Stimulated activated memory B cell treated with anti-CD40 and anti-IgM and Interleukin-4, amounts not matched to agents 10 μg/mL and 1 μg/mL and 100 μg/mL, for 72 hours (primary cell): ENCODE measurements at regions not wholly inside any gene's neighbourhood (a gene's known extent, or its start where the extent isn't known, plus 50 kb on each side); places are given as distances from the start of the nearest gene placed in this dataset.

Experiments used
- ATAC-seq: fragments of 150-1000 bp; cut with Tn5 transposase; 2 replicates; pipeline ENCODE4 v1.10.0; 2021
- H3K27ac Mint-ChIP-seq: one replicate; pipeline ENCODE4 v1.8.0; 2022; ENCODE audit warnings: mild to moderate bottlenecking, mixed read lengths
- H3K27me3 Mint-ChIP-seq: one replicate; pipeline ENCODE4 v1.8.0; 2022; ENCODE audit warnings: mixed read lengths
- H3K36me3 Mint-ChIP-seq: one replicate; pipeline ENCODE4 v1.8.0; 2022; ENCODE audit warnings: mixed read lengths
- H3K4me1 Mint-ChIP-seq: one replicate; pipeline ENCODE4 v1.8.0; 2022; ENCODE audit warnings: mixed read lengths
- H3K4me3 Mint-ChIP-seq: one replicate; pipeline ENCODE4 v1.8.0; 2022; ENCODE audit warnings: mild to moderate bottlenecking, moderate library complexity, mixed read lengths
- H3K9me3 Mint-ChIP-seq: one replicate; pipeline ENCODE4 v1.8.0; 2022; ENCODE audit warnings: mixed read lengths

- no peak overlapping the region for H3K4me3 Mint-ChIP-seq
- no peak for ATAC-seq
- no peaks in the 10 kb centered on the region for H3K9me3 Mint-ChIP-seq
- H3K4me1 Mint-ChIP-seq, result no peaks in the 10 kb centered on the region
- H3K27ac Mint-ChIP-seq, result no peak overlapping the region
- H3K27me3 Mint-ChIP-seq, result no peaks in the 10 kb centered on the region
- H3K36me3 Mint-ChIP-seq, result no peaks in the 10 kb centered on the region
Observed at GRCh38 chr5:61991430-61991829, 314.6 kb upstream of the KIF2A start.

- H3K36me3 Mint-ChIP-seq, result no peaks in the 10 kb centered on the region
- ATAC-seq, result no peak
- H3K9me3 Mint-ChIP-seq, result no peaks in the 10 kb centered on the region
- H3K4me3 Mint-ChIP-seq, result no peak overlapping the region
- H3K4me1 Mint-ChIP-seq, result no peaks in the 10 kb centered on the region
- H3K27me3 Mint-ChIP-seq, result no peaks in the 10 kb centered on the region
- no peak overlapping the region for H3K27ac Mint-ChIP-seq
Observed at GRCh38 chr5:61991866-61992265, 314.1 kb upstream of the KIF2A start.

- no peaks in the 10 kb centered on the region for H3K9me3 Mint-ChIP-seq
- no peaks in the 10 kb centered on the region for H3K4me1 Mint-ChIP-seq
- no peak for ATAC-seq
- no peaks in the 10 kb centered on the region for H3K27me3 Mint-ChIP-seq
- no peak overlapping the region for H3K27ac Mint-ChIP-seq
- no peak overlapping the region for H3K4me3 Mint-ChIP-seq
- H3K36me3 Mint-ChIP-seq, result no peaks in the 10 kb centered on the region
Observed at GRCh38 chr5:61993295-61993927, 312.6 kb upstream of the KIF2A start.

- no peaks in the 10 kb centered on the region for H3K9me3 Mint-ChIP-seq
- no peaks in the 10 kb centered on the region for H3K27me3 Mint-ChIP-seq
- ATAC-seq, result no peak
- no peak overlapping the region for H3K4me3 Mint-ChIP-seq
- H3K36me3 Mint-ChIP-seq, result no peaks in the 10 kb centered on the region
- H3K27ac Mint-ChIP-seq, result no peak overlapping the region
- no peaks in the 10 kb centered on the region for H3K4me1 Mint-ChIP-seq
Observed at GRCh38 chr5:61994171-61994570, 311.8 kb upstream of the KIF2A start.

GRCh38 chr5:61995486-61995885, 310.5 kb upstream of the KIF2A start:
- no peaks in the 10 kb centered on the region for H3K4me1 Mint-ChIP-seq
- H3K27ac Mint-ChIP-seq, result no peak overlapping the region
- no peaks in the 10 kb centered on the region for H3K36me3 Mint-ChIP-seq
- H3K27me3 Mint-ChIP-seq, result no peaks in the 10 kb centered on the region
- H3K9me3 Mint-ChIP-seq, result no peaks in the 10 kb centered on the region
- H3K4me3 Mint-ChIP-seq, result no peak overlapping the region
- no peak for ATAC-seq

GRCh38 chr5:61999371-61999770, 306.6 kb upstream of the KIF2A start:
- no peaks in the 10 kb centered on the region for H3K4me1 Mint-ChIP-seq
- H3K27ac Mint-ChIP-seq, result no peak overlapping the region
- H3K9me3 Mint-ChIP-seq, result peaks cover 3% of the 10 kb centered on the region
- no peaks in the 10 kb centered on the region for H3K27me3 Mint-ChIP-seq
- no peak overlapping the region for H3K4me3 Mint-ChIP-seq
- no peak for ATAC-seq
- H3K36me3 Mint-ChIP-seq, result no peaks in the 10 kb centered on the region

- H3K27me3 Mint-ChIP-seq, result peaks cover 9% of the 10 kb centered on the region
- no peak overlapping the region for H3K4me3 Mint-ChIP-seq
- ATAC-seq, result no peak
- no peak overlapping the region for H3K27ac Mint-ChIP-seq
- no peaks in the 10 kb centered on the region for H3K4me1 Mint-ChIP-seq
- H3K36me3 Mint-ChIP-seq, result no peaks in the 10 kb centered on the region
- H3K9me3 Mint-ChIP-seq, result peaks cover 3% of the 10 kb centered on the region
Observed at GRCh38 chr5:62000646-62001045, 305.4 kb upstream of the KIF2A start.

GRCh38 chr5:62001640-62002039, 304.4 kb upstream of the KIF2A start:
- H3K4me3 Mint-ChIP-seq, result no peak overlapping the region
- H3K4me1 Mint-ChIP-seq, result no peaks in the 10 kb centered on the region
- no peaks in the 10 kb centered on the region for H3K36me3 Mint-ChIP-seq
- H3K27me3 Mint-ChIP-seq, result peaks cover 12% of the 10 kb centered on the region
- H3K9me3 Mint-ChIP-seq, result peaks cover 3% of the 10 kb centered on the region
- no peak for ATAC-seq
- H3K27ac Mint-ChIP-seq, result no peak overlapping the region

- Mint-ChIP-seq H3K27ac (no peak overlapping the region), H3K27me3 (peaks cover 12% of the 10 kb centered on the region), H3K4me3 (no peak overlapping the region), H3K4me1 (no peaks in the 10 kb centered on the region), H3K9me3 (peaks cover 3% of the 10 kb centered on the region), H3K36me3 (no peaks in the 10 kb centered on the region)
- ATAC-seq, result no peak
Observed at GRCh38 chr5:62002436-62002835, 303.6 kb upstream of the KIF2A start.

- Mint-ChIP-seq H3K27me3 (peaks cover 12% of the 10 kb centered on the region), H3K9me3 (peaks cover 7% of the 10 kb centered on the region), H3K4me1 (no peaks in the 10 kb centered on the region), H3K36me3 (no peaks in the 10 kb centered on the region), H3K4me3 (no peak overlapping the region), H3K27ac (no peak overlapping the region)
- ATAC-seq, result no peak
Observed at GRCh38 chr5:62005551-62005950, 300.5 kb upstream of the KIF2A start.

- Mint-ChIP-seq H3K36me3 (no peaks in the 10 kb centered on the region), H3K4me1 (no peaks in the 10 kb centered on the region)
- no peak for ATAC-seq
Observed at GRCh38 chr5:62007457-62007856, 298.5 kb upstream of the KIF2A start.

GRCh38 chr5:62011089-62011664, 294.8 kb upstream of the KIF2A start:
- H3K9me3 Mint-ChIP-seq, result peaks cover 4% of the 10 kb centered on the region
- no peaks in the 10 kb centered on the region for H3K4me1 Mint-ChIP-seq
- no peak overlapping the region for H3K27ac Mint-ChIP-seq
- no peak overlapping the region for H3K4me3 Mint-ChIP-seq
- no peaks in the 10 kb centered on the region for H3K27me3 Mint-ChIP-seq
- no peaks in the 10 kb centered on the region for H3K36me3 Mint-ChIP-seq
- no peak for ATAC-seq

More at GRCh38 chr5:62007457-62007856, 298.5 kb upstream of the KIF2A start:
- Mint-ChIP-seq H3K9me3 (peaks cover 6% of the 10 kb centered on the region), H3K27ac (no peak overlapping the region), H3K4me3 (no peak overlapping the region), H3K27me3 (peaks cover 12% of the 10 kb centered on the region)

GRCh38 chr5:62017092-62017491, 288.9 kb upstream of the KIF2A start:
- Mint-ChIP-seq H3K36me3 (no peaks in the 10 kb centered on the region), H3K27me3 (no peaks in the 10 kb centered on the region), H3K4me3 (no peak overlapping the region), H3K27ac (no peak overlapping the region), H3K9me3 (no peaks in the 10 kb centered on the region), H3K4me1 (no peaks in the 10 kb centered on the region)
- no peak for ATAC-seq

GRCh38 chr5:62029303-62029702, 276.7 kb upstream of the KIF2A start:
- H3K36me3 Mint-ChIP-seq, result no peaks in the 10 kb centered on the region

GRCh38 chr5:62030326-62030725, 275.7 kb upstream of the KIF2A start:
- Mint-ChIP-seq H3K36me3 (no peaks in the 10 kb centered on the region), H3K4me1 (no peaks in the 10 kb centered on the region), H3K4me3 (no peak overlapping the region), H3K27me3 (no peaks in the 10 kb centered on the region), H3K27ac (no peak overlapping the region), H3K9me3 (peaks cover 17% of the 10 kb centered on the region)
- no peak for ATAC-seq

More at GRCh38 chr5:62029303-62029702, 276.7 kb upstream of the KIF2A start:
- H3K4me1 Mint-ChIP-seq, result no peaks in the 10 kb centered on the region
- H3K4me3 Mint-ChIP-seq, result no peak overlapping the region
- no peak overlapping the region for H3K27ac Mint-ChIP-seq
- H3K27me3 Mint-ChIP-seq, result no peaks in the 10 kb centered on the region
- H3K9me3 Mint-ChIP-seq, result peaks cover 9% of the 10 kb centered on the region
- no peak for ATAC-seq

GRCh38 chr5:62038024-62038423, 268.0 kb upstream of the KIF2A start:
- Mint-ChIP-seq H3K4me3 (no peak overlapping the region), H3K36me3 (no peaks in the 10 kb centered on the region), H3K27me3 (peaks cover 32% of the 10 kb centered on the region), H3K27ac (no peak overlapping the region), H3K4me1 (no peaks in the 10 kb centered on the region), H3K9me3 (peaks cover 13% of the 10 kb centered on the region)
- ATAC-seq, result no peak
